K562 (cell line): ENCODE measurements at regions not wholly inside any gene's neighbourhood (a gene's known extent, or its start where the extent isn't known, plus 50 kb on each side); places are given as distances from the start of the nearest gene placed in this dataset.

Experiments used
- ARID2 ChIP-seq: fragments of 450-650 bp; IDR thresholded peaks from 2 replicates; pipeline ENCODE4 v1.6.1; 2017; ENCODE audit warnings: antibody characterized with exemption, mild to moderate bottlenecking
- CTBP1 ChIP-seq: fragments of 450-650 bp; IDR thresholded peaks from 2 replicates; pipeline ENCODE4 v1.6.1; 2016; ENCODE audit warnings: borderline replicate concordance
- DACH1 ChIP-seq: fragments of 450-650 bp; IDR thresholded peaks from 2 replicates; pipeline ENCODE4 v1.6.1; 2018; ENCODE audit not compliant: partially characterized antibody
- FOS ChIP-seq: IDR thresholded peaks from 3 replicates; pipeline ENCODE4 v1.6.1; 2011; ENCODE audit not compliant: insufficient read length; ENCODE audit errors: extremely low read depth
- HMGN3 ChIP-seq: IDR thresholded peaks from 2 replicates; pipeline ENCODE4 v1.6.1; 2011; ENCODE audit warnings: borderline replicate concordance, low read depth, mild to moderate bottlenecking, mixed read lengths, low read length; ENCODE audit not compliant: insufficient read length; ENCODE audit errors: extremely low read depth
- HOXB6 ChIP-seq: fragments of 250-450 bp; sonication (Bioruptor Pico); IDR thresholded peaks from 2 replicates; pipeline ENCODE4 v1.5.1; 2022; ENCODE audit warnings: mild to moderate bottlenecking, borderline replicate concordance
- JUN ChIP-seq, 2 experiments: sonication (generic) in 1 of 2; formaldehyde crosslinking in 1 of 2; IDR thresholded peaks; 2 replicates each; pipeline versions ENCODE4 v1.6.1 to v1.8.0; 2012 to 2022; ENCODE audit warnings: borderline replicate concordance in 2 of 2, mild to moderate bottlenecking in 2 of 2, improper control_type of control experiment in 1 of 2, low read depth in 1 of 2, low read length in 1 of 2, missing genetic modification reagents in 1 of 2
- NBN ChIP-seq: fragments of 450-650 bp; IDR thresholded peaks from 2 replicates; pipeline ENCODE4 v1.6.1; 2016; ENCODE audit warnings: low read depth, mild to moderate bottlenecking
- PHB ChIP-seq: fragments of 250-450 bp; sonication (Bioruptor Pico); IDR thresholded peaks from 2 replicates; pipeline ENCODE4 v1.5.0; 2021
- SMAD2 ChIP-seq: fragments of 150-350 bp; IDR thresholded peaks from 2 replicates; pipeline ENCODE4 v1.6.1; 2014; ENCODE audit warnings: low read depth, mild to moderate bottlenecking, low read length
- SMARCE1 ChIP-seq: fragments of 450-650 bp; IDR thresholded peaks from 2 replicates; pipeline ENCODE4 v1.7.1; 2016; ENCODE audit warnings: mild to moderate bottlenecking
- SPI1 ChIP-seq: IDR thresholded peaks from 2 replicates; pipeline ENCODE4 v1.6.1; 2011; ENCODE audit warnings: low read depth, low read length, control low read depth, borderline replicate concordance
- SRSF3 ChIP-seq: fragments of 200-400 bp; formaldehyde crosslinking; IDR thresholded peaks from 2 replicates; pipeline ENCODE4 v1.6.1; 2016; ENCODE audit warnings: mild to moderate bottlenecking, low read length, moderate library complexity; ENCODE audit not compliant: insufficient read depth
- SUPT5H ChIP-seq: fragments of 450-650 bp; IDR thresholded peaks from 2 replicates; pipeline ENCODE4 v1.6.1; 2016
- TAF9B ChIP-seq: fragments of 450-650 bp; IDR thresholded peaks from 2 replicates; pipeline ENCODE4 v1.6.1; 2018; ENCODE audit warnings: mild to moderate bottlenecking; ENCODE audit not compliant: partially characterized antibody
- TSC22D4 ChIP-seq: fragments of 450-650 bp; IDR thresholded peaks from 2 replicates; pipeline ENCODE4 v1.6.1; 2016; ENCODE audit warnings: missing genetic modification characterization, missing biosample characterization, control low read depth
- YY1 ChIP-seq, 3 experiments: IDR thresholded peaks; 2 replicates each; pipeline ENCODE4 v1.6.1; 2011; ENCODE audit warnings: low read length in 2 of 3, mild to moderate bottlenecking in 2 of 3, moderate library complexity in 2 of 3, borderline replicate concordance in 1 of 3, control low read depth in 1 of 3, low read depth in 1 of 3; ENCODE audit not compliant: insufficient read depth in 3 of 3, insufficient replicate concordance in 2 of 3, control insufficient read depth in 1 of 3, insufficient read length in 1 of 3; ENCODE audit errors: extremely low read depth in 1 of 3
- ZBTB17 ChIP-seq: fragments of 450-650 bp; formaldehyde crosslinking; IDR thresholded peaks from 2 replicates; pipeline ENCODE4 v1.4.0; 2020; ENCODE audit warnings: mild to moderate bottlenecking
- ZBTB7A ChIP-seq: IDR thresholded peaks from 2 replicates; pipeline ENCODE4 v1.6.1; 2011; ENCODE audit warnings: low read depth, mild to moderate bottlenecking, low read length, moderate library complexity, borderline replicate concordance; ENCODE audit not compliant: control insufficient read depth
- ZNF143 ChIP-seq: sonication (generic); formaldehyde crosslinking; IDR thresholded peaks from 2 replicates; pipeline ENCODE4 v1.9.0; 2022; ENCODE audit warnings: mild to moderate bottlenecking, missing genetic modification reagents
- ZNF174 ChIP-seq: fragments of 250-450 bp; sonication (Bioruptor Pico); IDR thresholded peaks from 2 replicates; pipeline ENCODE4 v1.4.0; 2020; ENCODE audit warnings: mild to moderate bottlenecking
- ZNF224 ChIP-seq: sonication (generic); formaldehyde crosslinking; IDR thresholded peaks from 2 replicates; pipeline ENCODE4 v1.8.0; 2022; ENCODE audit warnings: mild to moderate bottlenecking, missing genetic modification reagents
- ZNF436 ChIP-seq: fragments of 250-450, 450-650 bp; sonication (Bioruptor Pico); formaldehyde crosslinking; IDR thresholded peaks from 2 replicates; pipeline ENCODE4 v1.7.0; 2020; ENCODE audit warnings: mild to moderate bottlenecking
- ZNF707 ChIP-seq: fragments of 250-450 bp; sonication (Bioruptor Pico); conservative IDR thresholded peaks from 2 replicates; pipeline ENCODE4 v1.8.0; 2022; ENCODE audit warnings: inconsistent platforms, mild to moderate bottlenecking, moderate library complexity
- ZNF785 ChIP-seq: fragments of 250-450 bp; sonication (Bioruptor Pico); IDR thresholded peaks from 2 replicates; pipeline ENCODE4 v1.4.0; 2020; ENCODE audit warnings: mild to moderate bottlenecking
- ZSCAN32 ChIP-seq: fragments of 450-650 bp; formaldehyde crosslinking; IDR thresholded peaks from 2 replicates; pipeline ENCODE4 v1.4.0; 2020; ENCODE audit warnings: mild to moderate bottlenecking, moderate library complexity
- TF ChIP-seq, protein P1 (sequence below), 2 experiments: fragments of 150-350 bp in 1 of 2; IDR thresholded peaks; 2 replicates each; pipeline ENCODE4 v1.6.1; 2012 to 2016; ENCODE audit warnings: low read depth in 2 of 2, low read length in 2 of 2, mild to moderate bottlenecking in 1 of 2, moderate library complexity in 1 of 2

- TF ChIP-seq ZNF143 (CRISPR knock-in tag) = no peak
- no peak; the same call in 1 of the 2 replicates for TF ChIP-seq NBN
- TF ChIP-seq ZBTB7A = no peak
- no peak for TF ChIP-seq ZNF707 (CRISPR knock-in tag)
- TF ChIP-seq ZNF436 = no peak
- TF ChIP-seq ZNF174 = no peak
- TF ChIP-seq SRSF3 = no peak
- TF ChIP-seq FOS = peak; percentile 49
- TF ChIP-seq HOXB6 (CRISPR knock-in tag) = no peak
- peak; percentile 60 for TF ChIP-seq DACH1
- no peak for TF ChIP-seq ZNF785 (CRISPR knock-in tag)
- no peak for TF ChIP-seq ZNF224 (CRISPR knock-in tag)
- peak; percentile 97 for TF ChIP-seq JUN (IDR thresholded peaks at IDR 0.05; ENCODE audit: borderline replicate concordance, low read depth, low read length)
- TF ChIP-seq JUN (CRISPR knock-in tag; IDR thresholded peaks at IDR 0.05; ENCODE audit: borderline replicate concordance) = no peak
- no peak for TF ChIP-seq PHB (CRISPR knock-in tag)
- TF ChIP-seq ARID2 = no peak
- TF ChIP-seq SPI1 = peak; percentile 74; the same call in 1 of the 2 replicates
- TF ChIP-seq CTBP1 = peak; percentile 43; the same call in 1 of the 2 replicates
- TF ChIP-seq HMGN3 = peak; percentile 53
- no peak for TF ChIP-seq TSC22D4
- TF ChIP-seq YY1 (IDR thresholded peaks at IDR 0.05; ENCODE audit: borderline replicate concordance in 1 of 3, control insufficient read depth in 1 of 3, extremely low read depth in 1 of 3, insufficient read depth in 3 of 3, insufficient read length in 1 of 3, insufficient replicate concordance in 2 of 3, low read depth in 1 of 3, low read length in 2 of 3) = no peak
- no peak for TF ChIP-seq SUPT5H
- no peak for TF ChIP-seq ZBTB17 (CRISPR knock-in tag)
- peak; percentile 39 for TF ChIP-seq TAF9B
- TF ChIP-seq SMAD2 = no peak
- TF ChIP-seq SMARCE1 = peak; percentile 97
- no peak for TF ChIP-seq ZSCAN32 (CRISPR knock-in tag)
- TF ChIP-seq, protein P1, sequence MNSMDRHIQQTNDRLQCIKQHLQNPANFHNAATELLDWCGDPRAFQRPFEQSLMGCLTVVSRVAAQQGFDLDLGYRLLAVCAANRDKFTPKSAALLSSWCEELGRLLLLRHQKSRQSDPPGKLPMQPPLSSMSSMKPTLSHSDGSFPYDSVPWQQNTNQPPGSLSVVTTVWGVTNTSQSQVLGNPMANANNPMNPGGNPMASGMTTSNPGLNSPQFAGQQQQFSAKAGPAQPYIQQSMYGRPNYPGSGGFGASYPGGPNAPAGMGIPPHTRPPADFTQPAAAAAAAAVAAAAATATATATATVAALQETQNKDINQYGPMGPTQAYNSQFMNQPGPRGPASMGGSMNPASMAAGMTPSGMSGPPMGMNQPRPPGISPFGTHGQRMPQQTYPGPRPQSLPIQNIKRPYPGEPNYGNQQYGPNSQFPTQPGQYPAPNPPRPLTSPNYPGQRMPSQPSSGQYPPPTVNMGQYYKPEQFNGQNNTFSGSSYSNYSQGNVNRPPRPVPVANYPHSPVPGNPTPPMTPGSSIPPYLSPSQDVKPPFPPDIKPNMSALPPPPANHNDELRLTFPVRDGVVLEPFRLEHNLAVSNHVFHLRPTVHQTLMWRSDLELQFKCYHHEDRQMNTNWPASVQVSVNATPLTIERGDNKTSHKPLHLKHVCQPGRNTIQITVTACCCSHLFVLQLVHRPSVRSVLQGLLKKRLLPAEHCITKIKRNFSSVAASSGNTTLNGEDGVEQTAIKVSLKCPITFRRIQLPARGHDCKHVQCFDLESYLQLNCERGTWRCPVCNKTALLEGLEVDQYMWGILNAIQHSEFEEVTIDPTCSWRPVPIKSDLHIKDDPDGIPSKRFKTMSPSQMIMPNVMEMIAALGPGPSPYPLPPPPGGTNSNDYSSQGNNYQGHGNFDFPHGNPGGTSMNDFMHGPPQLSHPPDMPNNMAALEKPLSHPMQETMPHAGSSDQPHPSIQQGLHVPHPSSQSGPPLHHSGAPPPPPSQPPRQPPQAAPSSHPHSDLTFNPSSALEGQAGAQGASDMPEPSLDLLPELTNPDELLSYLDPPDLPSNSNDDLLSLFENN (IDR thresholded peaks at IDR 0.05; ENCODE audit: low read depth in 2 of 2, low read length in 2 of 2) = peak in 1 of 2 experiments; percentile 58; a peak in 1 of 4 replicates
Observed at GRCh38 chr6:132964101-132964867, 149.9 kb downstream of the RPS12 start (continued).
